ENCODE measurements at regions not wholly inside any gene's neighbourhood (a gene's known extent, or its start where the extent isn't known, plus 50 kb on each side); places are given as distances from the start of the nearest gene placed in this dataset.

DNA sequence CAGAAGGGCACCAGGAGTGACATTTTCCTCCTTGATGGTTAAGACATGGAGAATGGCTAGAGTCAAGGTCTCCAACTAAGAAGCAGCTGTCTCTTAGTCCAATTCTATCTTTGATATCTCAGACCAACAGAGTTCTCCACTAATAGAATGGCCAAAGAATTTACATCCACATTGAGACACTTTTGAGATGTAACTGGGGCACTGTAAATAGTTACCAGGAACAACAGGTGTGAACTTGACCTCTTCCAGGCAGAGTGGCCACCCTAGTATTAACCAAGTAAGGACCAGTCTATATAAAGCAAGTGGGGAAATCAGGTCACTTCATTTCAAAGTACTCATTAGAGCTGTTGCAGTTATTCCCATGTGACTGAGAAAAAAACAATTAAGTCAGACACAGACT is 159.7 kb upstream of the RAD23B start:
- TF ChIP-seq GATA1 (IDR thresholded peaks at IDR 0.05; ENCODE audit: low read depth, low read length) = no peak
- no peak for TF ChIP-seq POLR2A (IDR thresholded peaks at IDR 0.05; ENCODE audit: low read length)
